ENCODE measurements at regions not wholly inside any gene's neighbourhood (a gene's known extent, or its start where the extent isn't known, plus 50 kb on each side); places are given as distances from the start of the nearest gene placed in this dataset.
"Not testable (repeated sequence)": the region's sequence is repeated elsewhere in the genome, so short reads cannot be mapped to it uniquely, and the experiment has no call there.

DNA sequence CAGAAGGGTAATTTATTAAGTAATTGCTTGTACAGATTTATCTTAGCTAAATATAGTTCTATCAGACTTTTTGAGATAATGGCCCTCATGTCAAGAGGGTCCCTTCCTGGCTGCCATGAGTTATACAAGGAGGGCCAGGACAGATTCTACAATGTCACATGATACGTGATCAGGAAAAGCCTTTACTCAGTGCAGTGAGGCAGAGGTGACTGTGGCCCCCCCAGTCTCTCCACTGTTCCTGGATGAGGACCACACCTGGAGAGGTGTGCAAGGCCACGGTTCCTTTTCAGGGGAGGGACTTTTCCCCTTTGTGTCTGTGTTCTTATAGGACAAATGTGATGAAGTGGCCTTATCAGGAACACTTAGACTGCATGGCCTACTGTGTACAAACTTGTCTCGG lies 54.3 kb upstream of the LRCH1 start:
- no peak for DNase-seq (ENCODE audit: low read depth in 2 of 2)

DNA sequence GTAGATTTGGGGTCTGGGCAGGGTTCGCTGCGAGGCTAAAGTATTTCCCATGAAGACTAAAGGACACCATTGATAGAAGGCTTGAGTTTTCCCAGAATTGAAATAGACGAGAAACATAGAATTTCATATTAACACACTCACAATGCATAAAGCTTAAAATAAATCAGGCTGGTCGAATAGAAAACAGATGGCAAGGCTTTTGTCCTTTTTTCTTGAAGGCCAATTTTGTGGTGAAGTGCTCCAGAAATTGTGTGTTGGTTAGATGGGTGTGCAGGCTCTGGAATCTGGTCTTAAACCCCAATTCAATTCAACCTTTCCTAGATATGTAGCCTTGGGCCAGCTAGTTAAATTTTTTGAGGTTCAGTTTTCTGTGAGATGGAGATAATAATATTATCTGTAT lies 56.9 kb upstream of the LRCH1 start:
- DNase-seq (ENCODE audit: low read depth in 2 of 2) = no peak

DNA sequence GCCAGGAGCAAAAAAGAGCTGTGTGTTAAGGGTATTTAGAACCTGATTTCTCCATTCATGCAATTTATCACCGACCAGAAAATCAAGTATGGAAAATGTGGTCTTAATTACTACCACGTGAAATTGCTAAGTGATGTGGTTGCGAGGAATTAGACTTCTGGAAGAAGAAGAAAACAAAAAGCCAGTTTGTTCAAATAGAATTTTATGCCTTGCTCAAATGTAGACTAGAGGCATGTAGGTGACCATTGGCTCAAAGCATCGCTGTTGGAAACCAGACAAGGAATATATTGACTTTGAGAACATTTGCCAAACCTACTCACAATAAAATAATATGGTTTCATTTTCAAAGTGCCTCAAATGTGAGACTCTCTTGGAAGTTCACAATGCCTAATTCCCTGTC lies 57.3 kb upstream of the LRCH1 start:
- DNase-seq (ENCODE audit: low read depth in 2 of 2) = no peak

DNA sequence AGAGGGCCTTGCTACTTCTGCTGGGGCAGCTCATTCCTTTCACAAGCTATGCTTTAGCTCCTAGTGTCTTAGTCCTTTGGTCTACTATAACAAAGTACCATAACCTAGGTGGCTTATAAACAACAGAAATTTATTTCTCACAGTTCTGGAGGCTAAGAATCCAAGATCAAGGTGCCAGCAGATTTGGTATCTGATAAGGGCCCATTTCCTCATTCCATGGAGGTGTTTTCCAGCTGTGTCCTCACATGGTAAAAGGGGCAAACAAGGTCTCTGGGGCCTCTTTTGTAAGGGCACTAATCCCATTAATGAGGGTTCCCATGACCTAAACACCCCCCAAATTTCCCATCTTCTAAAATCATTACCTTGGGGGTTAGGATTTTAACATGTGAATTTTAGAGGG lies 57.9 kb upstream of the LRCH1 start:
- DNase-seq (ENCODE audit: low read depth in 2 of 2) = no peak

DNA sequence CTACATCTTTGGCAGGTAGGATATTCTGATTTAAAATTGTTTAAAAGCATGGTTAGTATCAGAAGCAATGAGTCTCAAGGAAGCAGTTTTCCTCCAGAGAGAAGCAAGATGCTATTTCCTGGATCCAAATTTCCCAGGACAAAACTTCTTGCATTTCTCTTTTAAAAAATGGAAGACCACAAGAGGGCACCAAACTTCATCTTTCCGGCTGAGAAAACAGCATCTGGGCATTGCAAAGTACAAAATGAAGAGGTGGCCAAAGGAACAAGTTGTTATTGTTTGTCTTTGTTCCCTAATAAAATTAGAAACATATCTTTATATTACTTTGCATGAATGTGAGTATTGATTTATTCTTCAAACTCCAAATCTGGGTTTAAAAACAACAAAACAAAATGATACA lies 60.0 kb upstream of the LRCH1 start:
- no peak for DNase-seq (ENCODE audit: low read depth in 2 of 2)

DNA sequence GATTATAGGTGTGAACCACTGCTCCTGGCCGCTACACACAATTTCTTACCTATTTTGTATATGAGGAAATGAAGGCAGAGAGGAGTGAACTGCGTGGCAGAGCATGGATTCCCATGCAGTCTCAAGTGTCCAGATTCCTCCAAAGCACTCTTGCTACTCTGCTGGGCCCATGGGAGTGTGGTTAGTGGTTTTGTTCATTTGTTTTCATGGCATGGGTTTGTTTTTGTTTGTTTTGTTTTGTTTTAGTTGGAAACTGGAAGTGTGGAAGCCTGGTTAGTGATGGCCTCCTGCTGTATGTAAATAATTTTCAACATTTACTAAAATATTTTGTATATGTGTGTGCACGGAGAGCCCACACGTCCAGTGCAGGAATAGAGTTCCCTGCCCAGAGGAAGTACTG lies 61.3 kb upstream of the LRCH1 start:
- no peak for DNase-seq (ENCODE audit: low read depth in 2 of 2)

DNA sequence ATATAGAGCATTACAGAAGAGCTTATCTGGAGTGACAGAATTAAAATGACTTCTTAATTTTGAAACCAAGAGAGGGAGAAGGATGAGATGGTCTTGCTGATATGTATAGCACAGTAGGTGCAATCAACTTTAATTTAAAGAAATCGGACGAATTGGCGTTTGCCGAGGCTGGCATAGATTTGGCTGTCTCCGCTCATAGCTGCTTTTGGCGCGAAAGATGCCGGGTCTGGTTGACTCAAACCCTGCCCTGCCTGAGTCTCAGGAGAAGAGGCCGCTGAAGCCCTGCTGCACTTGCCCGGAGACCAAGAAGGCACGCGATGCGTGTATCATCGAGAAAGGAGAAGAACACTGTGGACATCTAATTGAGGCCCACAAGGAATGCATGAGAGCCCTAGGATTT lies 62.3 kb upstream of the LRCH1 start:
- DNase-seq (ENCODE audit: low read depth in 2 of 2) = not testable (repeated sequence)

DNA sequence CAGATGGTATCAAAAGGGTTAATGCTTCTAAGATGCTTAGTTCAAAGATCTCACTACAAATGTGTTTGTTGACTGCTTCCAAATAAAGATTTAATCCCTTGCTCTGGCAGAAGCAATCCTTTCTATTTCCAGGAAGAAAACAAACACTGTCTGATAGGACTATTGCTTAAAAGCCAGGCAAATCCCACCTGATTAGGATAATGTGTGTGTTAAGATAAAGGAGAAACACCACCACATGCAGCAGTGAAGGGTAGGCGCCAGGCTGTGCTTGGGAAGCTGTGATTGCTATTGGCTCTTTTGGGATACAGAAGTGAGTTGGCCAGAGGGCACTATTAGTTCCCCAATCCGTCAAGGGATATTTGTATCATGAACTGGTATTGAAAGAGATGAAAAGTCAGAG lies 62.8 kb upstream of the LRCH1 start:
- no peak for DNase-seq (ENCODE audit: low read depth in 2 of 2)

DNA sequence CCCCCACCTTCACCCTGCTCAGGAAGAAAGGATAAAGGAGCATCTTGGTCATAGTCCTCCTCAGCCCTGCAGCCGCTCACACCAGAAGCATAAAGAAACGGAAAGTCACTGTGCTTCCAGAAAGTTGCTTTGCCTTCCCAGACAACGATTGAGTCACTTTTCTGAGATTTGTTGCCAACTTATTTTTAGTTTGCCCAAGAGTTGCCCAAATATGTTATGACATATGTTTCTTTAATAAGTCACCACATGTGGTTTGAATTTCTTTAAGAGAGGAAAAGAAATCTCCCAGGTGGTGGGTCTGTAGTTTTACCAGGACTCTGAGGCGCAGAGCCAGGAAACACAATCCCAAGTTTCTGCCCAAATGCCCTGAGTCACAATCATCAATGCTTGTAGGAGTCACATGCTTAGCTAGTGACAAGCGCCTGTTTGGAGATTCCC lies 63.4 kb upstream of the LRCH1 start:
- no peak for DNase-seq (ENCODE audit: low read depth in 2 of 2)

DNA sequence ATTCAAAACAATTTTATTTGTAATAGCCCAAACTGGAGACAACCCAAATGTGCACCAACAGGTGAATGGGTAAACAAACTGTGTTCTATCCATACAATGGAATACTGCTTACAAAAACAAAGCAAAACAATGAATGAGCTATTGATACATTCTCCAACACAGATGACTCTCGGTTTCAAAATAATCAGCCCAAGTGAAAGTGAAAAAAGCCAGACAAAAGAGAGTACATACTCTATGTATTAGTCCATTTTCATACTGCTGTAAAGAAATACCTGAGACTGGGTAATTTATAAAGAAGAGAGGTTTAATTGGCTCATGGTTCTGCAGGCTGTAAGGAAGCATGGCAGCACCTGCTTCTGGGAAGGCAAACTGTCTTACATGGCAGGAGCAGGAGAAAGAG lies 65.2 kb upstream of the LRCH1 start:
- no peak for DNase-seq (ENCODE audit: low read depth in 2 of 2)

DNA sequence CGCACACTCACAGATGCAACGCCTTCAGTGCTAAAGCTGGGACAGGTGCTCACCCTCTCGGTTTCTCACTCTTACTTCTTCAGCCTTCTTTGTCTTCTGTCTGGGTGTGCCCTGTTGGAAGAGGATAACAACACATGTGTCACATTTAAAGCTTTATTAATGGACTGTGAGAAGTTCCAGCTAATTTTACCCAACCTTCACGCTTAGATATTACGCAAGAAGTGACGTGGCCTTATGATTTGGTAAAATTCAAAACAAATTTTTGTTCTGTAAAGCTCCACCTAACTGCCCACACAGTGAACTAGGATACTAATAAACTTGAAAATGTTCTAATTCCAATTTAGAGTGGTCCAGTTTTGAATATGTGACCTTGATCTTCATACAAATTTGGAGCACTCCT lies 66.7 kb upstream of the LRCH1 start:
- DNase-seq (ENCODE audit: low read depth in 2 of 2) = no peak

DNA sequence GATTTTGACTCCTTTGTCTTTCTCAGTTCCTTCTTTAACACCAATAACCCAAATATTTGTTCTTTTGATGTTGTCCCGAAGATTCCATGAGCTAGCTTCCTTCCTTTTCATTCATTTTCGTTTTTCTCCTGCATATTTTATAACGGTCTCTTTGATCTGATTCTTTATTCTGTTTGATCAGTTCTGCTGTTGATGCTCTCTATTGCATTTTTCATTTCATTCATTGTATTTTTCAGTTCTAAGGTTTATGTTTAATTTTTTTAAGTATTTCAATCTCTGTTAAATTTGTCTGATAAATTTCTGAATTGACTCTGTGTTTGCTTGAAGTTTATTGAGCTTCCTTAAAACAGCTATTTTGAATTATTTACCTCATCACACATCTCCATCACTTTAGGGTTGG lies 68.4 kb upstream of the LRCH1 start:
- no peak for DNase-seq (ENCODE audit: low read depth in 2 of 2)

DNA sequence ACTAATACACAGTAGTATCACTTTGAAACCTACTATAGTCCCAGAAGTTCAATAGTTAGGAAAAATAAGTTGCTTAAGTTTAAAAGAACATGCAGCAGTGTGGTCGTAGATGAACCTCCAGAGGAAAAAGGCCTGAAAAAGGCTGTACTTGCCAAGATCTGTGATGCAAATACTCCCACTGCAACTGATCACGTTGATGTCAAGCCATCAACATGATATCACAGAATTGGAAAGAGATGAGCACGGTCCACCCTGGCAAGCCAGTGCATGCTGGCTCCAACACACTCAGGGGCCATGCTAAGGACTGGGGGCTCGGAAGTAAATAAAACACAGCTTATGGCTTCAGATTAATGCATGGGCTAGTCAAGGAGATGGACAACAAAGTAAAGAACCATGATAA lies 71.8 kb upstream of the LRCH1 start:
- DNase-seq (ENCODE audit: low read depth in 2 of 2) = no peak

DNA sequence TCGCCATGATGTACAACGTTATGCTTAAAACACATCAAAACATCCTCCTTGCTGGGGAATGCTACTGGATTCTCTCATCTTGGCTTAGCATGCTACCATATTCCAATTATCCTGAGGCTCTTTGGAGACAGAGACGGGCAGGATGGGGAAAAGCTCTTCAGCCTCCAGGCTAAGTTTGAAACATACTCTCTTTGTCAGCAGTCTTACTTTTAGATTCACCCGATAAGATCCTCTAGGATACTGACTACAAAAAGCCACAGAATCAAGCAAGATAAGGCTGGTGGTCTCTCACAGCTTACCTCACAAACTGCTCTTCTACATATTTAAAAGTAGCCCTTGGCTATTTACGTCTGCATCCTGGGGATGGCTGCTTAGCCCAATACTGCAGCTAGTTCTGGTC lies 72.8 kb upstream of the LRCH1 start:
- DNase-seq (ENCODE audit: low read depth in 2 of 2) = no peak

DNA sequence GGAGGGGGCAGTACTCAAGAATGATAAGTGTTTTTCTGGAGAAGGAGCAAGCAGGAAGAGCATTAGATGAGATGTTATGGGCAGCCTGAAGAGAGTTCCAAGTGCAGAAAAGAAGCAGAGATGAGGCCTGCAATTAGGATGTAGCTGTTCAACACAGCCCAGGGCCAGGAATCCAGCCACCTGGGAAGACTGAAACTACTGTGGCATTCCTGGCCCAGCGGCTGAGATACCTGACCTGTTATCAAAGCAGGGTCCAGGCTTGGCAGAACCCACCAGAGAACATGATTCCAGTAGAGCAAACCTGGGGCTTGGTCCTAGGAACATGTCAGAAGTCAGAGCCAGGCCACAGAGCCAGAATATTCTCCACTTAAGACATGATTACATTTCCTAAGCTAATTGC lies 73.3 kb upstream of the LRCH1 start:
- DNase-seq (ENCODE audit: low read depth in 2 of 2) = no peak

DNA sequence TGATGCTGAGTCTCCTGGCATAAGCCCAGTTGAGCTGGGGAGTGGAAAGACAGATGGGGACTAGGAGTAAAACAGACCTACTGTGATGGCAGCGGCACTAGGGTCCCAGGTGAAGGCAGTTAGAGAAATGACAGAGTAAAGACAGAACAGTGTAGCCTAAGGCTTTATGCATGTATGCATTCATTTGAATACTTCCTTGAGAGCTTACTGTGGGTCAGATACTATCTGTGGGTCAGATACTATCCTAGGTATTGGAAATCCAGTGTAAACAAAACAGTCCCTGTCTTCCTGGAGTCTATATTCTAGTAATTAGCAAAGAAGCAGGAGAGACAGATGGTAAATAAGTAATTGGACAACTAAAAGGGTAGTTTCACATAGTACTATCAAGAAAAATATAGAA lies 73.7 kb upstream of the LRCH1 start:
- DNase-seq (ENCODE audit: low read depth in 2 of 2) = no peak

DNA sequence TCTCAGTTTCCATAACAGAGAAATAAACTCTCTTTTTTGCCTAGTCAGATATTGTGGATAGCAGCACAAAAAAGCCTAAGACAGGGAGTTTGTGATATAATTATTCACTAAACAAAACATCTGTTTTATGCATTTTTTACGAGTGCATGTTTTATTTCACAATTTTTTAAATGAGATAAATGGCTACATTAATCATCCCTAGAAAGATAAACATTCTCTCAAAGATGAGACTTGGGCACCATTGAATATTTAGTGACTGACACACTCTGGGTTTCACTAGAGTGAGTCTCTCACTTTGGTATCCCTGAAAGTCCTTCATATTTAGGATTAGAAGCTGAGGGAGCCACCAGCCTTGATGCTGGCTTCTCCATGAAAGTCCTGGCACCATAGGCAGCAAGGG lies 74.3 kb upstream of the LRCH1 start:
- DNase-seq (ENCODE audit: low read depth in 2 of 2) = no peak

DNA sequence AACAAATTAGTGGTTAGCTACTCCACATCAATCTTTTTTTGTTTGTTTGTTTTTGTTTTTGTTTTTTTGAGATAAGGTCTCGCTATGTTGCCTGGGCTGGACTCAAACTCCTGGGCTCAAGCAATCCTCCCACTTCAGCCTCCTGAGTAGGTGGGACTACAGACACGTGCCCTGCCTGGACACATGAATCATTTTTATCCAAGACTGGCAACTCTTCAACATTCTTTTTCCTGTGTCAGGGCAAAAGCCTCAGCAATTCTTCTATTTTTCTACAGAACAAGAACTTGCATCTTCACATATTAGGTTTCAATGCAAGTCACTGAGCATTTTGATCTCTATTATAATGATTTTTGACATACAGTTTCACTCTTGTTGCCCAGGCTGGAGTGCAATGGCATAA lies 76.8 kb upstream of the LRCH1 start:
- DNase-seq (ENCODE audit: low read depth in 2 of 2) = no peak

DNA sequence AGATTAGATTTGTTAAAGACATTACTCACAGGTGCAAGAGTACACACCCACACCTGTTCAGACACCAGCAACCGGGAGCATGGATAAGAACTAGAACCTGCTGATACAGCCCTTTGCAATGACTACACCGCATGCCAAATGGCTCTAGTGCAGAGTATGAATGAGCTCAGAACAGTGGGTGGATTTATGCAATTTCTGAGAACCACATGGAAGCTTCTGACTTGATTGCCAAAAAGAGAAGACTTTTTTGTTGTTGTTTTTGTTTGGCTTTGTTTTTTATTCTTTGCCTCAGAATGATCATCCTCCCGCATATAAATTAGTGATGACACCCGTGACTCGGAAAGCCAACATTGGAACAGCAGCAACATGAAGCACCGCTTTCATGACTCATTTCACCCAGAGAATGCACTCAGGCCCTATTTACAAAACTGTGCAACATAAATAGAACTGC lies 77.4 kb upstream of the LRCH1 start:
- DNase-seq (ENCODE audit: low read depth in 2 of 2) = no peak

DNA sequence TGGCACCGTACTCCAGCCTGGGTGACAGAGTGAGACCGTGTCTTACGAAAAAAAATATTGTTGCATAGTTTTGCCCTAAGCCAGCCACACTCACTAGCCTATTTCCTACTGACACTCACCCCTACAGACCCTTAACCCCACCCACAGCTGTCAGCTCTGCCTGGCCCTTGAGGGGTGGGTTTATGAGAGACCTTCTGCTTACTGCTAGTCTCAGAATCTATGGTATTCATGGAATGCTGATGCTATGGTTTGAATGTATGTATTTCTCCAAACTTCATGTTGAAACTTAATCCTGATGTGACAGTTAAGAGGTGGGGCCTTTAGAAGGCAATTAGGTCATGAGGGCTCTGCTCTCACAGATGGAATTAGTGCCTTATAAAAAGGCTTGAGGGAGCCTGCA lies 79.2 kb upstream of the LRCH1 start:
- no peak for DNase-seq (ENCODE audit: low read depth in 2 of 2)

DNA sequence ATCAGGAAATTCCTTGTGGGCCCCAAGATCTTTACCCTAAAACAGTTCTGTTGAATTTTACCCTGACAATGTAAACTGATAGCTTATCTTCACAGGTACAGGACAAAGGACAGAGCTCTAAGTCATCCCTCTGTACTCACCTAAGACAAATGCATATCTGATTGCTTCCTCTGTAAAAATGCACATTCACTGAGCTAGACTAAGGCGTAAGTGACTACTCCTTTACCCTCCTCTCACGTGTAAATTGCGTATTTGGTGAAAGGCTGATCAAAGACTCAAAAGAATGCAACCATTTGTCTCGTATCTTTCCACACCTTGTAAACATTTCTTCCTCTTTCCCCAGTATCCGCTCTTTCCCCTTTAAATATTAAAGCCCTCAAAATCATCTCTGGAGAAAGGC lies 80.6 kb upstream of the LRCH1 start:
- no peak for DNase-seq (ENCODE audit: low read depth in 2 of 2)

DNA sequence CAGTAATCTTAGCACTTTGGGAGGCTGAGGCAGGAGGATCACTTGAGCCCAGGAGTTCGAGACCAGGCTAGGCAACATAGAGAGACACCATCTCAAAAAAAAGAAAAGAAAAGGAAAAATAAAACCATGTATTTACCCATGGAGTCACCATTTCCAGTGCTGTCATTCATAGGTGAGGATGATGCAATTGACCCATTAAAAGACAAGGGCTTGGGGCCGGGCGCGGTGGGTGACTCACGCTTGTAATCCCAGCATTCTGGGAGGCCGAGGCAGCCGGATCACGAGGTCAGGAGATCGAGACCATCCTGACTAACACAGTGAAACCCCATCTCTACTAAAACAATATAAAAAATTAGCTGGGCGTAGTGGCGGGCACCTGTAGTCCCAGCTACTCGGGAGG lies 82.6 kb upstream of the RUBCNL start:
- DNase-seq (ENCODE audit: low read depth in 2 of 2) = not testable (repeated sequence)

DNA sequence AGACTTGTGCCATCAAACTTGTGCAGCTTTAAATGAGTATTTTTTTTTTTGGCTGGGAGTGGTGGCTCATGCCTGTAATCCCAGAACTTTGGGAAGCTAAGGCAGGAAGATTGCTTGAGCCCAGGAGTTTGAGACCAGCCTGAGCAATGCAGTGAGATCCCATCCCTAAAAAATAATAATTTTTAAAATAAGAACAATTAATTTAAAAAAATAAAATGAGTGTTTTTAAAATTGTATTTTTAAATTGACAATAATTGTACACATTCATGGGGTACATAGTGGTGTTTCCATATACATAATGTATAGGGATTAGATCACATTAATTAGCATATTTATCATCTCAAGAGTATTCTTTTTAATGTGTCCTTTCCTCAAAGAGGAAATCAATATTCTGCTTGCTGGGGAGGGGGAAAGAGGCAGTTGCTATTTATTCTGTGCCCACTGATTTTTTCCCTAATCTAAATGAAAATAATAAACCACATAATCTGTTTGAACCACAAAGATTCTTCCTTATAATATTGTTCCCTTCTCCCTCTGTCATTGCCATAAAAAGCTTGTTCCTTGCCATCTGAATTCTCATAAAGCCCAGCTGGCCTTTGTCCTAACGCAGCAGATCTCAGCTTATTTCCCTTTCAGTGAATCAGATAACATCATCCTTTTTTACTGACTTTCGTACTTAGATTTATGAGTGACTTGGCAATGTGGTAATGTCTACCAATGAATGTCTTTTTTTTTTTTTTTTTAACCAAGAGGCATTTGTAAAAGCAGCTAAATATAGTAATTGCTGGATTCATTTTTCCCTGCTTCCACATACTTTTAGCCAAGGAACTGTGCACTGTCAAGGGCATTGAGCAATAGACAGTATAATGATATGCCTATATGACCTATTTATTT lies 81.8 kb upstream of the RUBCNL start:
- no peak for DNase-seq (ENCODE audit: low read depth in 2 of 2)

DNA sequence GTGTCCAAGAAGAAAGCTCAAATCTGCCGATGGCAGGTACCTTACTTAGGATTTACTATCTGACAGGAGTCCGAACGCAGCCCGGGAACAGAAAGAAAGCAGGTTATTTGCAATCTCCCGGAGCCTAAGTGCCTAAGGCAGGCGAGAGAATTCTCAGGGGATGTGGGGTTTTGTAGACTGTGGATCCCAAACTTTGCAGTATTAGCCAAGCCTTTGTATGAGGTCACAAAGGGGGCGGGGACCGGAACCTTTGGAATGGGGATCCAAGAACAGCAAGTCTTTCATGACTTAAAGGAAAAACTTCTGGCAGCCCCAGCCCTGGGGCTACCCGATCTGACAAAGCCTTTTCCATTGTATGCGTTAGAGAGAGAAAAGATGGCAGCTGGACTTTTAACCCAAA lies 80.6 kb upstream of the RUBCNL start:
- not testable (repeated sequence) for DNase-seq (ENCODE audit: low read depth in 2 of 2)

Data from stimulated activated CD8-positive, alpha-beta memory T cell treated with anti-CD3 and anti-CD28 coated beads, Interleukin-2, amount 100 ng/mL, for 48 hours (primary cell).